HT1080 (cell line): ENCODE measurements at regions not wholly inside any gene's neighbourhood (a gene's known extent, or its start where the extent isn't known, plus 50 kb on each side); places are given as distances from the start of the nearest gene placed in this dataset.
"Not testable (repeated sequence)": the region's sequence is repeated elsewhere in the genome, so short reads cannot be mapped to it uniquely, and the experiment has no call there.

ENCODE experiments used
- DNase-seq: peaks from one replicate; pipeline ENCODE4 v3.0.0-alpha.2; 2015; ENCODE audit warnings: low read depth

- no peak for DNase-seq
These were observed 319.3 kb upstream of the B3GAT1 start for GRCh38 chr11:134731213-134731961.

- no peak for DNase-seq
These were observed 318.6 kb upstream of the B3GAT1 start for GRCh38 chr11:134730561-134731212.

- no peak for DNase-seq
These were observed 318.1 kb upstream of the B3GAT1 start for GRCh38 chr11:134730101-134730500.

- DNase-seq = no peak
These were observed 316.1 kb upstream of the B3GAT1 start for GRCh38 chr11:134728186-134728585.

- DNase-seq = no peak
These were observed 315.6 kb upstream of the B3GAT1 start for GRCh38 chr11:134727636-134728035.

GRCh38 chr11:134727204-134727603, 315.2 kb upstream of the B3GAT1 start:
- no peak for DNase-seq

- DNase-seq = no peak
These were observed 313.9 kb upstream of the B3GAT1 start for GRCh38 chr11:134725716-134726639.

GRCh38 chr11:134725211-134725610, 313.2 kb upstream of the B3GAT1 start:
- no peak for DNase-seq

- DNase-seq = peak; percentile 5
These were observed 312.7 kb upstream of the B3GAT1 start for GRCh38 chr11:134724779-134725140.

GRCh38 chr11:134724106-134724778, 312.2 kb upstream of the B3GAT1 start:
- DNase-seq = peak; percentile 31

GRCh38 chr11:134720691-134721070, 308.6 kb upstream of the B3GAT1 start:
- DNase-seq = not testable (repeated sequence)

GRCh38 chr11:134719940-134720690, 308.1 kb upstream of the B3GAT1 start:
- not testable (repeated sequence) for DNase-seq

- no peak for DNase-seq
These were observed 307.4 kb upstream of the B3GAT1 start for GRCh38 chr11:134719397-134719796.

GRCh38 chr11:134716582-134716981, 304.5 kb upstream of the B3GAT1 start:
- DNase-seq = no peak

- no peak for DNase-seq
These were observed 302.1 kb upstream of the B3GAT1 start for GRCh38 chr11:134714021-134714656.

- DNase-seq = no peak
These were observed 300.4 kb upstream of the B3GAT1 start for GRCh38 chr11:134712228-134713145.

GRCh38 chr11:134711588-134711987, 299.5 kb upstream of the B3GAT1 start:
- no peak for DNase-seq

- DNase-seq = no peak
These were observed 298.9 kb upstream of the B3GAT1 start for GRCh38 chr11:134710861-134711407.

- no peak for DNase-seq
These were observed 293.8 kb upstream of the B3GAT1 start for GRCh38 chr11:134705858-134706257.
